ENCODE measurements at regions not wholly inside any gene's neighbourhood (a gene's known extent, or its start where the extent isn't known, plus 50 kb on each side); places are given as distances from the start of the nearest gene placed in this dataset.

DNA sequence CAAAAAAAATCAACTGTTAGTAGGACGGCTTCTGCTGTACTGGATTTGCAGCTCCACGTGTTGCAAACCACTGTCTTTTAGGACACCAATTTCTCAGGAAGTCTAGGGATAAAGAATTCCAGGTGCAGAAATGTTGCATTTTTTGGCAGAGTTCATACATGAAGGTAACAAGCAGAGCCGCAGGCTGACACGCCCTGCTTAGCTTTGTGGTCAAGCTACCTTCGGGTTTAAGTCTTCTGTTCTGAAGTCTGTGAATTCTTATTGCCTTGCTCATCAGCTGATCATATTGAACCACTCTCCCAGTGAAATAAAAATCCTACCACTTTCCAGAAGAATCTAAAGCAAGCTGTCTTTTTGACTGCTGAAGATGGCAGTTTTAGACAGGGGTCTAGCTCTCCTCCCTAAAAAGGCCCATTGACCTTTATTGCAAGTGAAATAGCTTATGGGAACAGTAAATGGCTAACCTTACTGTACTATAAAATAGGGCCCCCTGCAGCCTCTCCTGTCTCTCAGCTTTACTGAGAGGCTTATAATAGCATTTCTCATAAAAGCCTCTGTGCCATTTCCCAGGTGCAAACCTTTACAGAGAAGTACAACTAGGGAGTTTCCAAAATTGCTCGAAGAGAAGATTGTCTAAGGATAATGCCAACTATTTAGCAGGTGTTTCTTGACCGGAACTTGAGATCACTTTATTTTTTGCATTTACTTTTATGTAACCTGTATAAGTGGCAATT lies 262.2 kb upstream of the IL12A start:
- H3K27ac Mint-ChIP-seq = no peak overlapping the region
- TF ChIP-seq EZH2phosphoT487 (IDR thresholded peaks at IDR 0.05; ENCODE audit: unreplicated experiment) (no peak), ETS1 (IDR thresholded peaks at IDR 0.05) (no peak), NANOG (IDR thresholded peaks at IDR 0.05; ENCODE audit: borderline replicate concordance) (no peak), EZH2 (IDR thresholded peaks at IDR 0.05; ENCODE audit: low read depth, unreplicated experiment) (no peak), CREB1 (CRISPR knock-in tag; IDR thresholded peaks at IDR 0.05; ENCODE audit: low read depth) (no peak), ZNF114 (CRISPR knock-in tag; IDR thresholded peaks at IDR 0.05) (no peak), JUNB (IDR thresholded peaks at IDR 0.05; ENCODE audit: unreplicated experiment) (no peak), STAT1 (IDR thresholded peaks at IDR 0.05; ENCODE audit: unreplicated experiment) (no peak), ZNF331 (CRISPR knock-in tag; IDR thresholded peaks at IDR 0.05; ENCODE audit: low read depth) (no peak), POLR2AphosphoS5 (IDR thresholded peaks at IDR 0.05; ENCODE audit: low read depth) (no peak), ZNF462 (CRISPR knock-in tag; IDR thresholded peaks at IDR 0.05) (no peak)
- TF ChIP-seq, protein P1, sequence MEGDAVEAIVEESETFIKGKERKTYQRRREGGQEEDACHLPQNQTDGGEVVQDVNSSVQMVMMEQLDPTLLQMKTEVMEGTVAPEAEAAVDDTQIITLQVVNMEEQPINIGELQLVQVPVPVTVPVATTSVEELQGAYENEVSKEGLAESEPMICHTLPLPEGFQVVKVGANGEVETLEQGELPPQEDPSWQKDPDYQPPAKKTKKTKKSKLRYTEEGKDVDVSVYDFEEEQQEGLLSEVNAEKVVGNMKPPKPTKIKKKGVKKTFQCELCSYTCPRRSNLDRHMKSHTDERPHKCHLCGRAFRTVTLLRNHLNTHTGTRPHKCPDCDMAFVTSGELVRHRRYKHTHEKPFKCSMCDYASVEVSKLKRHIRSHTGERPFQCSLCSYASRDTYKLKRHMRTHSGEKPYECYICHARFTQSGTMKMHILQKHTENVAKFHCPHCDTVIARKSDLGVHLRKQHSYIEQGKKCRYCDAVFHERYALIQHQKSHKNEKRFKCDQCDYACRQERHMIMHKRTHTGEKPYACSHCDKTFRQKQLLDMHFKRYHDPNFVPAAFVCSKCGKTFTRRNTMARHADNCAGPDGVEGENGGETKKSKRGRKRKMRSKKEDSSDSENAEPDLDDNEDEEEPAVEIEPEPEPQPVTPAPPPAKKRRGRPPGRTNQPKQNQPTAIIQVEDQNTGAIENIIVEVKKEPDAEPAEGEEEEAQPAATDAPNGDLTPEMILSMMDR (conservative IDR thresholded peaks at IDR 0.05; ENCODE audit: low read depth in 2 of 2) = no peak
- TF ChIP-seq, protein P2, sequence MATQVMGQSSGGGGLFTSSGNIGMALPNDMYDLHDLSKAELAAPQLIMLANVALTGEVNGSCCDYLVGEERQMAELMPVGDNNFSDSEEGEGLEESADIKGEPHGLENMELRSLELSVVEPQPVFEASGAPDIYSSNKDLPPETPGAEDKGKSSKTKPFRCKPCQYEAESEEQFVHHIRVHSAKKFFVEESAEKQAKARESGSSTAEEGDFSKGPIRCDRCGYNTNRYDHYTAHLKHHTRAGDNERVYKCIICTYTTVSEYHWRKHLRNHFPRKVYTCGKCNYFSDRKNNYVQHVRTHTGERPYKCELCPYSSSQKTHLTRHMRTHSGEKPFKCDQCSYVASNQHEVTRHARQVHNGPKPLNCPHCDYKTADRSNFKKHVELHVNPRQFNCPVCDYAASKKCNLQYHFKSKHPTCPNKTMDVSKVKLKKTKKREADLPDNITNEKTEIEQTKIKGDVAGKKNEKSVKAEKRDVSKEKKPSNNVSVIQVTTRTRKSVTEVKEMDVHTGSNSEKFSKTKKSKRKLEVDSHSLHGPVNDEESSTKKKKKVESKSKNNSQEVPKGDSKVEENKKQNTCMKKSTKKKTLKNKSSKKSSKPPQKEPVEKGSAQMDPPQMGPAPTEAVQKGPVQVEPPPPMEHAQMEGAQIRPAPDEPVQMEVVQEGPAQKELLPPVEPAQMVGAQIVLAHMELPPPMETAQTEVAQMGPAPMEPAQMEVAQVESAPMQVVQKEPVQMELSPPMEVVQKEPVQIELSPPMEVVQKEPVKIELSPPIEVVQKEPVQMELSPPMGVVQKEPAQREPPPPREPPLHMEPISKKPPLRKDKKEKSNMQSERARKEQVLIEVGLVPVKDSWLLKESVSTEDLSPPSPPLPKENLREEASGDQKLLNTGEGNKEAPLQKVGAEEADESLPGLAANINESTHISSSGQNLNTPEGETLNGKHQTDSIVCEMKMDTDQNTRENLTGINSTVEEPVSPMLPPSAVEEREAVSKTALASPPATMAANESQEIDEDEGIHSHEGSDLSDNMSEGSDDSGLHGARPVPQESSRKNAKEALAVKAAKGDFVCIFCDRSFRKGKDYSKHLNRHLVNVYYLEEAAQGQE (IDR thresholded peaks at IDR 0.05; ENCODE audit: unreplicated experiment) = no peak
- no peak overlapping the region for H3K4me3 Mint-ChIP-seq
- no peak overlapping the region for H3K4me3 ChIP-seq
- no peaks in the 10 kb centered on the region for H3K36me3 ChIP-seq (ENCODE audit: insufficient read depth)
- H3K27me3 ChIP-seq (ENCODE audit: insufficient read depth) = no peaks in the 10 kb centered on the region
- no peak overlapping the region for H3K27ac ChIP-seq (ENCODE audit: low read depth)
- no peaks in the 10 kb centered on the region for H3K36me3 Mint-ChIP-seq (ENCODE audit: low read depth)
- H3K4me1 Mint-ChIP-seq = peaks cover 7% of the 10 kb centered on the region; the same call in 2 of the 3 replicates
- no peaks in the 10 kb centered on the region for H3K9me3 Mint-ChIP-seq
- H3K4me1 ChIP-seq (ENCODE audit: insufficient read depth) = peaks cover 8% of the 10 kb centered on the region; the same call in 1 of the 2 replicates
- H3K9me2 ChIP-seq (ENCODE audit: insufficient read depth) = no peaks in the 10 kb centered on the region
- no peak for DNase-seq (ENCODE audit: low spot score)
- ATAC-seq = no peak
- no peak overlapping the region for H2AFZ ChIP-seq
- H3K79me2 ChIP-seq (replicated peaks; ENCODE audit: insufficient read depth) = no peaks in the 10 kb centered on the region
- no peak overlapping the region for H3K4me2 ChIP-seq
- H3F3A ChIP-seq (replicated peaks; ENCODE audit: low read depth) = no peaks in the 10 kb centered on the region
- no peaks in the 10 kb centered on the region for H3K27me3 Mint-ChIP-seq (ENCODE audit: insufficient read depth, low read depth, poor library complexity)
- H4K20me1 ChIP-seq (replicated peaks; ENCODE audit: insufficient read depth) = no peaks in the 10 kb centered on the region
